NCI-H2029 (cell line): ENCODE measurements at regions not wholly inside any gene's neighbourhood (a gene's known extent, or its start where the extent isn't known, plus 50 kb on each side); places are given as distances from the start of the nearest gene placed in this dataset.

Experiments
- DNase-seq: peaks from one replicate; lab custom pipeline; 2025; lab: John Stamatoyannopoulos, UW

DNA sequence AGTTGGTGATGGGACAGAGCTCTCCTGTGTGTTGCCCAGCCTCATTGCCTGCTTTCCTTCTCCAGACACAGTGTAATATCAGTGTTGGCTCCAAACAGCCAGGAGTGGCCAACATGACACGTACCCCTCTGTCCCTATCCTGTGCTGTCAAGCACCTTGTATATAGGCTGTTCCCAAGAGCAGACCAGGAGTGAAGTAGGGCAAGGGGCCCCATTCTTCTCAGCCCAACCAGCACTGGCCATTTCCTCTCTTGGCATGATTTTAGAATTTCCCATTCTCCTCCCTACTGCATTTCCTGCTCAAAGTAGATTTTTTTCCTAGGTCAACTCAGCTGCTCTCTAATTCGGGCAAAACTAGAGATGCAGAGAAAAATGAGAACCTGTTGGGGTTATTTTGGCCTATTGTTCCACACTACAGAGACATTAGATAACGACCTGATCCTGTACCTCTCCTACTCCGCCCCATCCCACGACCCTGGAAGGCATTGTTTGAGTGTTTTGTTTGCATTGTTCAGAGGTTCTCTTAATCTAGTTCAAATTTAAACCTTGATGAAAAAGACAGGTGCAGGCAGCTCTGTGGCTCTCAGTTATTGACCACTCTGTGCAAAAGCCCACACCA lies 95.6 kb downstream of the RASSF10 start:
- peak; percentile 31 for DNase-seq

DNA sequence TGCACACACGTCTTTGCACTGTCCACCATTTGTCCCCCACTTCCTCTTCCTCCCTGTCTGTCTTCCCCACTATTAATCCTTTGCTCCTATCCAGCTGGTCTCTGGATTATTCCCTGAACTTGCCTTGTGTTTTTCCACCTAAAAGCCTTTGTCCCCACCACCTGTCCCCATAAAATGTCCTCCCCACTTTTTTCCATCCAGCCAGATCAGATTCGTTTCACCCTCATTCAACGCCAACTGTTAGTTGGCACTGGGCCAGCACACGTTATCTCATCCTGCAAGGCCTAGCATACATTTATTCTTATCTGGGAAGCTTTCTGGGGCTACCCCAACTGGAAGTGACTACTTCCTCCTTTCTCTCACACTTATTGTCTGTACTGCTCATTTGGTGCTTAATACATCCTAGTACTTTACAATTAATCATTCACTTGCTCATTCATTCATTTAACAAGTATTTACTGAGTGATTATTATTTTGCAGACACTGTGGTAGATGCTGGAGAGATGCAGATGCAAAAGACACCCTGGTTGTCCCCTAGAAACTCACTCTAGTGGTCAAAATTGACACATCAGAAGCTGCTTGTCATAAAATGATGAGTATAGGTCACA lies 96.2 kb downstream of the RASSF10 start:
- peak; percentile 45 for DNase-seq

- no peak for DNase-seq
Observed at GRCh38 chr11:13107544-13108044, 98.5 kb downstream of the RASSF10 start.

- no peak for DNase-seq
Observed at GRCh38 chr11:13108416-13108815, 99.3 kb downstream of the RASSF10 start.

- no peak for DNase-seq
Observed at GRCh38 chr11:13109616-13110015, 100.5 kb downstream of the RASSF10 start.

DNA sequence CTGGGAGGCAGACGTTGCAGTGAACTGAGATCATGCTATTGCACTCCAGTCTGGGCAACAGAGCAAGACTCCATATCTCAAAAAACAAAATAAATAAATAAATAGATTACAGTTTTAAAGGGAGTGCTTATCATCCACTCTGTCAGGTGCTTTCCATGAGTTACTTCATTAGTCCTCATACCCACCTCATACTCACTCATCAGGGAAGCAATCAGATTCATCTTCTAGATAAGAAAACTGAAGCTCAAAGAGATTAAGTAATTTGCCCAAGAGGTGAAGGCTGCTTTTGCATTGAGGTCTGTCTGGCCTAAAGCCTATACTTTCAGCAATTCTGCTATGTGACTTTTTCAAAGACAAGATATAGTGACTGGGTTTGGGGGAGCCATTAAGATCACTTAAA lies 101.0 kb downstream of the RASSF10 start:
- no peak for DNase-seq

GRCh38 chr11:13110929-13111812 lies 102.1 kb downstream of the RASSF10 start:
- DNase-seq, result no peak

- DNase-seq, result no peak
Observed at GRCh38 chr11:13111813-13112130, 102.7 kb downstream of the RASSF10 start.

DNA sequence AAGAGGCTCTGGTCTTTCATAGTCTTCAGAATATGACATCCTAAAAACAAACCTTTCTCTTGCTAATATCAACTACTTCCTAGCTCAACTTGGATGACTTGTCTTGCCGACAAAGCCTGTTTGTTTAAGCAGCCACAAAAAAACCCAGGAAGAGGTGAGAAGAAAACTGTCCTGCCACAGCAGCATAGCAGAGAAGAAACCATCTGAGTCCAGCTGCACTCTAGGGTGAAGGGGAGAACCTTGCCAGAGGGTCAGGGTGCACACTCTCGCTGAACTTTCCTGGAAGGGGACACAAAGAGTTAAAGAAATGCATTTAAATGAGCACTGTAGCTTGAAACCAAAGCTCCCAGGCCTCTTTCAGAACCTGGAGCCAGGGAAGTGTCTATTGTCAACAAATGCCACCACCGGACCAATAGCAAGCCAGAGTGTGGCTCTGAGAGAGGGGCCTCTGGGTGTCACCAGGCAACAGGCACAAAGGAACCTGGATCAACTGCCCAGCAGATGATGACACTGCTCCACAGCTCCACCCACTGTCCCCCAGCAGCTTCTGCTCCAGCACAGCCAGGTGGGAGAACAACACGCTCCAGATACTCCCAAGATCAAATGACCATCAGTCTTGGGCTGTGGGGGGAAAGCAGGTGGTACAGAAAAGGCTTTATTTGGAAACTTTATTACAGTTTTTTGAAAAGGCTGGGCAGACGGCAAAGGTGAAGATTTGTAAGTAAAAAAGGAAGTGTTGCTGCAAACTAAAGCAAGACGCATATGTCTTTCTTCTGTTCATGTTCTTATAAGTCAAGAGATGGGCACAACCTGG lies 105.7 kb downstream of the RASSF10 start:
- peak; percentile 95 for DNase-seq

- no peak for DNase-seq
Observed at GRCh38 chr11:13115380-13115675, 106.2 kb downstream of the RASSF10 start.

DNA sequence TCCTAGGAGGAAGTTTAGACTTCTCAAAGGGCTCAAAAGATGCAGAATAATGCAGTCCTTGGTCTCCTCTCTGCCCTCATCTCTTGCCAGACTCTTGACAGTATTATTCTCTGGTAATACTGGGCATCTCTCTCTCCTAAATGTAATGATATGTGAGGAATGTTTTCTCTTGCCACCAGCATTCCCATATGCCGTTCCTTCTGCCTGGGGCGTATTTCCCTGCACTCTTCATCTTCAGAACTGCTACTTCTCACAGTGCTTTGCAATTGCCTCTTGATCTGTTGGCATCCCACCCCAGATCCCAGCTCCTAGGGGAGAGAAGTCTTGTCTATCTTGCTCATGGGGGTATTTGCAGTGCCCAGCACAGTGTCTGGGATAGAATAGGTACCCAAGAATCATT lies 107.4 kb downstream of the RASSF10 start:
- no peak for DNase-seq

- DNase-seq, result no peak
Observed at GRCh38 chr11:13117344-13117743, 108.2 kb downstream of the RASSF10 start.

GRCh38 chr11:13118194-13118593 lies 109.1 kb downstream of the RASSF10 start:
- no peak for DNase-seq

DNA sequence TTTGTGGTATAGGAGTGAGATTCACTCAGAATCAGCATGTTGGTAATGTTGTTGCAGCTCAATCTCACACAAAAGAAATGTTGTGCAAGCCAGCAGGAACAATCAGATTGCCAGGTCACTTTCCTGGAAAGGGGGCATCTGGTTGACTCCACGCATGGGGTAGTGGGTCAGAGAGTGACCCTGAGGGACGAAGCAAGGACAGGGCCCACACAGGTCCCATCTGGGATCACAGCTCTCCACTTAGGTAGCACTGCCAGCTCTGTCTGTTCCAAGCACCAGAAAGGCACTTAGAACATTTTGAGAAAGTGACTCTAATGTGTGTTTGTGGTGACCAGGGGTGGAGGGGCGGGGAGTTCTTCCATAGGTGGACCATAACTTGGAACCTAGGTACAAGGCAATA lies 109.5 kb downstream of the RASSF10 start:
- DNase-seq, result no peak

- DNase-seq, result no peak
Observed at GRCh38 chr11:13119361-13119760, 110.2 kb downstream of the RASSF10 start.

DNA sequence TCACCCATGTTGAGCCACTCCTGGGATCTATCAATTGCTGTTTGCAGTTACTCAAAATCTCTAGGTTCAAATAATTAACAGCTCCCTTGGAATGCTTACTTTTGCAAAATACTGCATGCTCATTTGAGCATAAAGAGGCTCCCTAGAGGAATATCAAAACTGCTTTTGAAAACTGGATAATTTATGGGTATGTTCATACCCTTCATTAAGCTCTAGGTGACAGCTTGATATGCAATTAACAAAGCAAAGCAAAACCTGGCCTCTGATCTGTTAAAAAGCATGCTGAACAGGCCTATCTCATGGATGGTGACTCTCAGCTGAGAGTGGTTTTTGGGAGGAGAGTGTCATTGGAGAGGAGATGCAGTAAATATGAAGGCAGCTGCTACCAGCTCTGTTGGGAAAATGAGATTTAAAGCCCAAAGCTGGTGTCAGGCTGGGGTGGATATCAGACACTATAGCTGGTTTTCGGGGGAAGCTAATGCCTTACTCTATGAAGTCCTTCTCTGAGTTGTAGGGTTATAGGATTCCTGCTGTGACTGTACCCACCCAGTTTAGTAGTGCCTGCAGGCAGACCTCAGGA lies 110.9 kb downstream of the RASSF10 start:
- no peak for DNase-seq

DNA sequence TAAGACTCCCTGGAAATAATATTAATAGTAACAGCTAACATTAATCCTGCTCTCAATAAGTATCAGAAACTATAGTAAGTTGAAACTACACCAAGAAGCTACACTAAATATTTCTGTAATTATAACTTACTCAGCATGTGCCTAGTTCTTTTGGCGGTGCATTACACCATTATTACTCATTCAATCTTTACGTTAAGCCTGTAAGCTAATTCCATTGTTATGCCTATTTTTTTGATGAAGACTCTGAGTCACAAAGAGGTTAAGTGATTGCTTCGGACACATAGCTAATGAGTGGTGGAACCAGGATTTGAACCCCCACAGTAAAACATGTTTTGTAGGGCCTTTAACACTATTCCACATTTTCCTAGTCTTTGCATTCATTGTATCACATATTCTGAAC lies 111.6 kb downstream of the RASSF10 start:
- no peak for DNase-seq

DNA sequence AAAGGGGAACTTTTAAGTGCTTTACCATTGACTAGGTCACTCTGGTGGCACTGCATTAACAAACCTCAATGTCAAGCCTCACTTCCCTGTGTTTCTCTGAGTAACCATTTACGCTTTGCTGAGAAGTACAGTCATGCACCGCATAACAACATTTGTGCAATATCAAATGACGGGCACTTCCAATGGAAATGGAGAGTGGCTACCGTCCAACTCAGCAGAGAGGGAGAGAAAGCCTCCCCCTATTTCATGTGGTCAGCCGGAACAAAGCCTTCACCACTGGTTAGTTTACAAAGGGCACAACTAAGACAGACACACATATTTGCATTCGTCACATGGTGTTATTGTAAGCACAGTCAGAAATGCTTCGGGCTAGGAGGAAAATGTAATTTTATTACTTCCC lies 117.3 kb downstream of the RASSF10 start:
- peak; percentile 96 for DNase-seq

DNA sequence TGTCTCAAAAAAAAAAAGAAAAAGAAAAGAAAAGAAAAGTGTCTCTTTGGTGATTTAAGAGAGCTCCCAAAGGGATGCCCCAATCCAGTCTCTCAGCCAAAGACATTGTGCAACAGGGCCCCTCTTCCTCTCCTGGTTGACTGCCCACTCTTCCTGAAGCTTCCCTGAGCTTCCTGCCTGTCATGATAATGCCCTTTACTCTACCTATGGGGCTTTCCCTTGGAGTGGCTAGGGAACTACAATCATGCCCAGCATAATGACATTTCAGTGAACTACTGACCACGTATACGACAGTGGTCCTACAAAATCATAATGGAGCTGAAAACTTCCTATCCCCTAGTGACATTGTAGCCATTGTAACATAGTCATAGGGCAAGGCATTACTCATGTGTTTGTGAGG lies 118.0 kb downstream of the RASSF10 start:
- DNase-seq, result no peak

- no peak for DNase-seq
Observed at GRCh38 chr11:13128354-13128753, 119.2 kb downstream of the RASSF10 start.

DNA sequence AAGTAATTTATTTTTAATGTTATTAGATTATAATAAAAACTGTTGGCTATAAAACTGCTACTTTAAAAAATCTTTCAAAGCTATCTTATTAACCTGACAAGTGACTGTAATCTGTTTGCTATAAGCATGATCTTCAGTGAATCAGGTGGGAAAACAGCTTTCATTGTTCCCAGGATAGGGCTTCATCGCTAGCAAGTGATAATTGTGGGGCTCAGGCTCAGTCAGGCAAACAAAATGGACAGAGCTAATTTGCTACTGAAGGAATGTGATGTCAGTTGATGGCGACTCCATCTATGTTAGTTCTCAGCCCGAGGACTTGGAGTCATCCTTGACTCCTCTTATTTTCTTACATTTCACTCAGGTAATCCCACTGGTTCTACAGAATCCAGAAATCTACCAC lies 125.0 kb downstream of the RASSF10 start:
- DNase-seq, result no peak

DNA sequence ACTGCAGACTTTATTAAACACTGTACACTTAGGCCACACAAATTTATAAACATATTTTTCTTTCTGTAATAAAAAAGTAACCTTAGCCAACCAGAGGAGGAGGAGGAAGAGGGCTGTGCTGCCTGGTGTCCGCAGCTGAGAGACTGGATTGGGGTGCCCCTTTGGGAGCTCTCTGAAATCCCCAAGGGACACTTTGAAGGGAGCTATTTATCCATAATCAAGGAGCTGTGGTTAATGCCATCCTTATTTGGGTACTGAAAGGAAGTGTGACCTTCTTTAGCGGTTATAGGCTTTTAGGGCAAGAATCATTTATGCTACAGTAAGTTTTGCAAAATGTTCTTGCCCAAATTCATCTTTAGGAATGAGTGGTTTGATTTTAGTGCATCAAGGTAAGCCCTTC lies 125.8 kb downstream of the RASSF10 start:
- DNase-seq, result no peak
